ENCODE measurements at regions not wholly inside any gene's neighbourhood (a gene's known extent, or its start where the extent isn't known, plus 50 kb on each side); places are given as distances from the start of the nearest gene placed in this dataset.

- Mint-ChIP-seq H3K4me1 (ENCODE audit: low read depth, unreplicated experiment) (no peaks in the 10 kb centered on the region), H3K27me3 (ENCODE audit: insufficient read depth, unreplicated experiment) (no peaks in the 10 kb centered on the region), H3K36me3 (ENCODE audit: insufficient read depth, unreplicated experiment) (no peaks in the 10 kb centered on the region), H3K27ac (ENCODE audit: unreplicated experiment) (no peak overlapping the region), H3K9me3 (ENCODE audit: unreplicated experiment) (no peaks in the 10 kb centered on the region), H3K4me3 (ENCODE audit: unreplicated experiment) (no peak overlapping the region)
- CTCF ChIA-PET = no interaction called here
- H3K4me1 ChIP-seq = peaks cover 8% of the 10 kb centered on the region; the same call in 1 of the 2 replicates
- no peaks in the 10 kb centered on the region for H3K9me3 ChIP-seq
- no peak overlapping the region for H3K4me3 ChIP-seq (ENCODE audit: low read depth, low read length)
- DNase-seq = no peak
- POLR2A ChIA-PET = no interaction called here
- intact Hi-C loops (cut with micrococcal nuclease; ENCODE audit: unreplicated experiment) = no loop called here
- H3K36me3 ChIP-seq (ENCODE audit: control insufficient read depth, insufficient read depth, low read length) = no peaks in the 10 kb centered on the region
- BruUV-seq (replicated peaks) = no TSS peak
- TF ChIP-seq, protein P1, sequence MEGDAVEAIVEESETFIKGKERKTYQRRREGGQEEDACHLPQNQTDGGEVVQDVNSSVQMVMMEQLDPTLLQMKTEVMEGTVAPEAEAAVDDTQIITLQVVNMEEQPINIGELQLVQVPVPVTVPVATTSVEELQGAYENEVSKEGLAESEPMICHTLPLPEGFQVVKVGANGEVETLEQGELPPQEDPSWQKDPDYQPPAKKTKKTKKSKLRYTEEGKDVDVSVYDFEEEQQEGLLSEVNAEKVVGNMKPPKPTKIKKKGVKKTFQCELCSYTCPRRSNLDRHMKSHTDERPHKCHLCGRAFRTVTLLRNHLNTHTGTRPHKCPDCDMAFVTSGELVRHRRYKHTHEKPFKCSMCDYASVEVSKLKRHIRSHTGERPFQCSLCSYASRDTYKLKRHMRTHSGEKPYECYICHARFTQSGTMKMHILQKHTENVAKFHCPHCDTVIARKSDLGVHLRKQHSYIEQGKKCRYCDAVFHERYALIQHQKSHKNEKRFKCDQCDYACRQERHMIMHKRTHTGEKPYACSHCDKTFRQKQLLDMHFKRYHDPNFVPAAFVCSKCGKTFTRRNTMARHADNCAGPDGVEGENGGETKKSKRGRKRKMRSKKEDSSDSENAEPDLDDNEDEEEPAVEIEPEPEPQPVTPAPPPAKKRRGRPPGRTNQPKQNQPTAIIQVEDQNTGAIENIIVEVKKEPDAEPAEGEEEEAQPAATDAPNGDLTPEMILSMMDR (IDR thresholded peaks at IDR 0.05; ENCODE audit: insufficient read depth in 1 of 2, low read depth in 1 of 2, low read length in 1 of 2, severe bottlenecking in 1 of 2, unreplicated experiment in 1 of 2) = no peak
- H3K27me3 ChIP-seq (replicated peaks; ENCODE audit: control insufficient read depth, insufficient read depth, low read length) = no peaks in the 10 kb centered on the region
Measured at GRCh38 chr4:151988591-151988990, 227.8 kb upstream of the GATB start.

- POLR2A ChIA-PET = no interaction called here
- no TSS peak for BruUV-seq (replicated peaks)
- Histone ChIP-seq H3K36me3 (ENCODE audit: control insufficient read depth, insufficient read depth, low read length) (no peaks in the 10 kb centered on the region), H3K4me1 (peaks cover 8% of the 10 kb centered on the region; the same call in 1 of the 2 replicates), H3K27me3 (replicated peaks; ENCODE audit: control insufficient read depth, insufficient read depth, low read length) (no peaks in the 10 kb centered on the region), H3K9me3 (no peaks in the 10 kb centered on the region), H3K4me3 (ENCODE audit: low read depth, low read length) (no peak overlapping the region)
- peak in 1 of 2 experiments; percentile 8 for DNase-seq
- no peaks in the 10 kb centered on the region for H3K36me3 Mint-ChIP-seq (ENCODE audit: insufficient read depth, unreplicated experiment)
- no peaks in the 10 kb centered on the region for H3K9me3 Mint-ChIP-seq (ENCODE audit: unreplicated experiment)
- H3K4me3 Mint-ChIP-seq (ENCODE audit: unreplicated experiment) = no peak overlapping the region
- intact Hi-C loops (cut with micrococcal nuclease; ENCODE audit: unreplicated experiment) = no loop called here
- CTCF ChIA-PET = no interaction called here
- H3K27ac Mint-ChIP-seq (ENCODE audit: unreplicated experiment) = peak overlapping the region; percentile 53
- H3K4me1 Mint-ChIP-seq (ENCODE audit: low read depth, unreplicated experiment) = no peaks in the 10 kb centered on the region
- no peaks in the 10 kb centered on the region for H3K27me3 Mint-ChIP-seq (ENCODE audit: insufficient read depth, unreplicated experiment)
- TF ChIP-seq, protein P1 (IDR thresholded peaks at IDR 0.05; ENCODE audit: insufficient read depth in 1 of 2, low read depth in 1 of 2, low read length in 1 of 2, severe bottlenecking in 1 of 2, unreplicated experiment in 1 of 2) = no peak
Measured at GRCh38 chr4:151987606-151988005, 226.8 kb upstream of the GATB start.

DNA sequence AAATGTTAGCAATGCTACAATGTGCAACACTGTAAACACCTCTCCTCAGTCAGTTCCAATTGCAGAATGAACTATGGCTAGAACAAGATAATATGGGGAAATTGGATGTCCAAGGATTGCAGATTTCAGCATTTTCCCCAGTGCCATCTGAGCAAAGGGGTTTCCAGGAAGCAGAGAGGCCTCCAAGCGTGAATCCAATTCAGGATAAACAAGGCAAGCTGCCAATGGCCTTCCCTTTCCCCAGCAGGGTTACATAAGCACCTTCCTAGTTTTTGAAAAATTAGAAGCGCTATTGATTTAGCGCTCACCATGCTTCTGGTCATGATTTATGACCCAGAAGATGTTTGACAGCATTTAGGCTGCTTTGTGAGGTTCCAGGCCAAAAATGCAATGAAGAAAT lies 223.0 kb upstream of the GATB start:
- intact Hi-C loops (cut with micrococcal nuclease; ENCODE audit: unreplicated experiment) = no loop called here
- no peak overlapping the region for H3K27ac Mint-ChIP-seq (ENCODE audit: unreplicated experiment)
- peaks cover 18% of the 10 kb centered on the region for H3K9me3 Mint-ChIP-seq (ENCODE audit: unreplicated experiment)
- no peak for DNase-seq
- H3K4me3 Mint-ChIP-seq (ENCODE audit: unreplicated experiment) = no peak overlapping the region
- no peaks in the 10 kb centered on the region for H3K36me3 Mint-ChIP-seq (ENCODE audit: insufficient read depth, unreplicated experiment)
- TF ChIP-seq, protein P1 (IDR thresholded peaks at IDR 0.05; ENCODE audit: insufficient read depth in 1 of 2, low read depth in 1 of 2, low read length in 1 of 2, severe bottlenecking in 1 of 2, unreplicated experiment in 1 of 2) = no peak
- BruUV-seq (replicated peaks) = no TSS peak
- no peak overlapping the region for H3K4me3 ChIP-seq (ENCODE audit: low read depth, low read length)
- POLR2A ChIA-PET = no interaction called here
- H3K9me3 ChIP-seq = no peaks in the 10 kb centered on the region
- peaks cover 8% of the 10 kb centered on the region; the same call in 1 of the 2 replicates for H3K4me1 ChIP-seq
- no peaks in the 10 kb centered on the region for H3K27me3 ChIP-seq (replicated peaks; ENCODE audit: control insufficient read depth, insufficient read depth, low read length)
- no peaks in the 10 kb centered on the region for H3K27me3 Mint-ChIP-seq (ENCODE audit: insufficient read depth, unreplicated experiment)
- no peaks in the 10 kb centered on the region for H3K36me3 ChIP-seq (ENCODE audit: control insufficient read depth, insufficient read depth, low read length)
- CTCF ChIA-PET = no interaction called here
- H3K4me1 Mint-ChIP-seq (ENCODE audit: low read depth, unreplicated experiment) = no peaks in the 10 kb centered on the region

All from Caco-2 (cell line).